Left lung (tissue), 4 donors: ENCODE measurements at regions not wholly inside any gene's neighbourhood (a gene's known extent, or its start where the extent isn't known, plus 50 kb on each side); places are given as distances from the start of the nearest gene placed in this dataset.

Experiments
- ATAC-seq: fragments of 200-7000 bp; cut with Tn5 transposase; one replicate; pipeline ENCODE4 v1.9.1; 2020; ENCODE audit warnings: moderate library complexity
- DNase-seq, 4 donors: peaks; one replicate each; pipeline ENCODE4 v3.0.0-alpha.2; 2013 to 2020
- H3K27ac ChIP-seq, 2 donors: fragments of 200-600 bp; sonication (generic) in 1 of 2; one replicate each; pipeline versions ENCODE4 v1.5.0 to v1.8.0; 2020 to 2021
- H3K27me3 ChIP-seq, 2 donors: fragments of 200-600 bp; sonication (generic) in 1 of 2; one replicate each; pipeline versions ENCODE4 v1.5.0 to v1.8.0; 2020 to 2021
- H3K36me3 ChIP-seq, 2 donors: fragments of 200-600 bp; sonication (generic) in 1 of 2; one replicate each; pipeline versions ENCODE4 v1.5.0 to v1.8.0; 2020 to 2021
- H3K4me1 ChIP-seq, 2 donors: fragments of 200-600 bp; one replicate each; pipeline ENCODE4 v1.8.0; 2021
- H3K4me3 ChIP-seq, 2 donors: fragments of 200-600 bp; sonication (generic) in 1 of 2; one replicate each; pipeline versions ENCODE4 v1.5.0 to v1.8.0; 2020 to 2021; ENCODE audit warnings: mild to moderate bottlenecking in 1 of 2
- H3K9me3 ChIP-seq, 2 donors: fragments of 200-600 bp; sonication (generic) in 1 of 2; one replicate each; pipeline versions ENCODE4 v1.5.0 to v1.8.0; 2020 to 2021
- CTCF ChIP-seq, 2 donors: fragments of 200-600 bp; sonication (generic) in 1 of 2; IDR thresholded peaks; one replicate each; pipeline versions ENCODE4 v1.5.0 to v1.8.0; 2021; ENCODE audit warnings: antibody characterized with exemption in 2 of 2
- intact Hi-C, 2 donors: fragments of 100-400 bp; cut with DNase I; formaldehyde crosslinking; loops; one replicate each; pipeline versions ENCODE4 v1.11.2 to v1.14.2; 2022
- donor health status: DM: no; HTN: yes; CAD: no.
- donor health status: DM: no; HTN: no; CAD: no.

- H3K27ac ChIP-seq: no peak overlapping the region
- DNase-seq: no peak
- H3K36me3 ChIP-seq: no peaks in the 10 kb centered on the region
- H3K9me3 ChIP-seq: no peaks in the 10 kb centered on the region
- no peaks in the 10 kb centered on the region for H3K4me1 ChIP-seq
- intact Hi-C loops: no loop called here
- H3K4me3 ChIP-seq: no peak overlapping the region
- H3K27me3 ChIP-seq: peaks cover 0 to 11% of the 10 kb centered on the region in 2 donors
- no peak for ATAC-seq
- TF ChIP-seq CTCF (IDR thresholded peaks at IDR 0.05): no peak
Measured at GRCh38 chr10:124176349-124177179, 83.2 kb upstream of the CHST15 start.

DNA sequence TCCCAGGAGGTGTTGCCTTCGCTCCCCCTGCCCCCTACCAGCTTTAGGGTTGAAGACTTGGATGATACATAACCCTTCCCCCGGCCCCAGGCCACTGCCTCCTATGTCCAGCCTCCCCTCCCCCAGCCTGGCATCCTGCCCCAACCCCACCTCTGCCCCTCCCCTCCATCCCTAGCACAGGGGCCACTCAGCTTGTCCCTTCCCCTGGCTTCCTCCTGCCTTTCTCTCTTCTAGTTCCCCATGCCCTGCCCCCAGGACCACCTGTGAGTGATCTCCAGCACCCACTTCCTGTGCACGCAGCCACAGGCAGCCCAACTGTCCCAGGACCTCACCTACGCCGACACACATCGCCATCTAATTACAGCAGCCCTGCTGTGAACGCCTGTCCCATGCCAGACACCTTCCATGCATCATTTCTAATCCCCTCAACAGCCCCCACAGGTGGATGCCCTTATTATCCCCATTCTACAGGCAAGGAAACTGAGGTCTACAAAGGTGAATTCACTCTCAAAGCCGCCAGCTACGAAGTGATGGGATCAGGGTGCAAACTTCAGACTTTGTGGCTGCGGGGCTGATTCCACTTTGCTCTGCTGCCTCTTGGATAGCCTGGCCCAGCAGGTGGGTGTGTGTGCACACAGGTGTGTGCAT lies 82.4 kb upstream of the CHST15 start:
- Histone ChIP-seq H3K27me3 (peaks cover 0 to 11% of the 10 kb centered on the region in 2 donors), H3K27ac (no peak overlapping the region), H3K4me3 (no peak overlapping the region), H3K36me3 (no peaks in the 10 kb centered on the region), H3K4me1 (no peaks in the 10 kb centered on the region), H3K9me3 (no peaks in the 10 kb centered on the region)
- intact Hi-C loops: no loop called here
- DNase-seq (no peak), ATAC-seq (no peak)
- TF ChIP-seq CTCF (IDR thresholded peaks at IDR 0.05): no peak

- H3K36me3 ChIP-seq: no peaks in the 10 kb centered on the region
- ATAC-seq: no peak
- no peaks in the 10 kb centered on the region for H3K9me3 ChIP-seq
- TF ChIP-seq CTCF (IDR thresholded peaks at IDR 0.05): no peak
- DNase-seq: no peak
- H3K4me1 ChIP-seq: no peaks in the 10 kb centered on the region
- H3K27me3 ChIP-seq: peaks cover 0 to 11% of the 10 kb centered on the region in 2 donors
- intact Hi-C loops: no loop called here
- no peak overlapping the region for H3K27ac ChIP-seq
- H3K4me3 ChIP-seq: no peak overlapping the region
Measured at GRCh38 chr10:124174673-124175645, 81.6 kb upstream of the CHST15 start.

GRCh38 chr10:124174071-124174566 lies 80.7 kb upstream of the CHST15 start:
- Histone ChIP-seq H3K27me3 (peaks cover 0 to 11% of the 10 kb centered on the region in 2 donors), H3K4me1 (no peaks in the 10 kb centered on the region), H3K4me3 (no peak overlapping the region), H3K9me3 (no peaks in the 10 kb centered on the region), H3K27ac (no peak overlapping the region), H3K36me3 (no peaks in the 10 kb centered on the region)
- ATAC-seq (no peak), DNase-seq (no peak)
- intact Hi-C loops: no loop called here
- no peak for TF ChIP-seq CTCF (IDR thresholded peaks at IDR 0.05)
